NCI-H2107 (cell line): ENCODE measurements at regions not wholly inside any gene's neighbourhood (a gene's known extent, or its start where the extent isn't known, plus 50 kb on each side); places are given as distances from the start of the nearest gene placed in this dataset.

Experiments used
- DNase-seq: peaks from one replicate; lab custom pipeline; 2025; lab: John Stamatoyannopoulos, UW

GRCh38 chr9:106526716-106527204 lies 336.2 kb upstream of the ZNF462 start:
- DNase-seq = no peak

DNA sequence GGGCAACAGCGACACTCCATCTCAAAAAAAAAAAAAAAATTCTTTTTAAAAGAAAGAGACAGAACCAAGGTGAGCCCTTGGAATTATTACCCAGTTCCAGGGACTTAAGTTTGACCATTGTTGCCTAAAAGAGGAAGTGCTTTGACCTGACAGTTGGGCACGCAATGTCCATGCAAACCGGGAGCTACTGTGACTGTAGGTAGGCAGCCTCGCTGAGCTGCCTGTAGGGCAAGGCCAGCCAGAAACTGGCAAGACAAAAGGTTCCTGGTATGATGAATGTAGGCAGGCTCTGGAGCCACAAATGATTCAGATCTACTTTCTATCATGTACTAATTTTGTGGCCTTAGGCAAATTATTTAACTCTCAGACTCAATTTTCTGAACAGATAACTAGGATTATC lies 334.8 kb upstream of the ZNF462 start:
- DNase-seq = no peak

- DNase-seq = no peak
These were observed 333.4 kb upstream of the ZNF462 start for GRCh38 chr9:106529616-106530015.

DNA sequence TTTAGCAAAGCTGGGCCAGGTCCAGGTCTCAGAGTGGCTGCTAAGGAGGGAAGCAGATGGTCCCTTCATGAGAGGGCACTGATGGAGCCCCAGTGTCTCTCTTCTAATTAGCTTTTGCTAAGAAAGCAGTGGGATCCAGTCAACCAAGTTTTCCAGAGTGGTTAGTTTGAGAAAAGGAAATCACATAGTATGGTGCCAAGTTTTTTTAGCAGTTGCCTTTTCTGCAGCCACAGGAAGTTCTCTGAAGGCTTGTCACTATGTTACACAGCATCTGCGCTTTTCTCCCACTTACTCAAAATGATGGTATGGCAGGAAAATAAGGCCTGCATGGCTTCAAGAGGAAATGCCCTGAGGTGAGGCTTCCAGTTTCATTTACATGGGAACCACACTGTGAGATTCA lies 331.5 kb upstream of the ZNF462 start:
- no peak for DNase-seq

GRCh38 chr9:106532306-106533015 lies 330.5 kb upstream of the ZNF462 start:
- DNase-seq = no peak

DNA sequence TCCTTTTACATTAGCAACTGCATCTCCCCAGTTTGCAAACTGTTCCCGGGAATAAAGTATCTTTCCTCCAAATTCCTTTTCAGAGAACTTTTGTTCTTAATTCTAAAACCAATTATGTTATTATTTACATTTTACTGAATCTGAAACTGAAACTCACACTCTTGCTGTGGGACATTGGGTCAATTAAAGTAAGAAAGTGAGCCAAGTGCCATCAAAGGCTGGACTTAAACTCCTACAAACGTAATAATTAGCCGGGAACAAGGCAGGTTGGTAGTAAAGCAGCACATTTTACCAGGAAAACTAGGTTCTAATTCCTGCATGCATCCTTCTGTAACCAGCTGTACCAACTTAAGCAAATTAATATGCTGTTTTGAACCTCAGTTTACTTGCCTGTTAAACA lies 328.2 kb upstream of the ZNF462 start:
- no peak for DNase-seq

- no peak for DNase-seq
These were observed 327.5 kb upstream of the ZNF462 start for GRCh38 chr9:106535439-106535838.

DNA sequence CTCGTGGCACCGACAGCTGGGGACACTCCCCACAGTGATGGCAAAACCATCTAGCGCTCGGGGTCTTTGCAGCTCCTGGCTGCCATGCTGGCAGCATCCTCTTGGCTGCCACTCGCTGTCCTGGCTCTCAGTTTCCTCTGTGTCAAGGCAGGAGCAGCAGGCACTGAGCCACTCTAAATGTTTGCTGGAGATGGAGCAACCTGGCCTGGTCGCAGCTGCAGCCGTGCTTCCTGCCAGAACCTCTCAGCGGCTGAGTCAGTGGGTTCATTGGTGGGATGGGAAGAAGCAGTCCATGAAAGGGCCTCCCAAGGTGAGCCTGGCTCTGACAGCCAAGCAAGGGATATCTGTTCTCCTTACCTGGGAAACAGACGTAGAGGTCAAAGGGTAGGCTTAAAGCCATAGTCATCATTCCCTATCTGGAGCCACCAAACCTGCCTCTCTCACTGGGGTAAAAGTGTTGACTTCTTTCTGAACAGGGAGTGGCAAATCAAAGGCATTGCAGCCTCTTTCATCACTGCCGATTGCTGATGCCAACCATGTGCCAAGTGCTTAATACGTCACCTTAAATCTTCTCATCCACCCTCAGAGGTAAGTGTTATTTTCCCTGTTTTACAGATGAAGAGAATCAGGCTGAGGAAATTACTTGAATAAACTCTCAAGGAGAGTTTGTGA lies 304.8 kb upstream of the ZNF462 start:
- no peak for DNase-seq

DNA sequence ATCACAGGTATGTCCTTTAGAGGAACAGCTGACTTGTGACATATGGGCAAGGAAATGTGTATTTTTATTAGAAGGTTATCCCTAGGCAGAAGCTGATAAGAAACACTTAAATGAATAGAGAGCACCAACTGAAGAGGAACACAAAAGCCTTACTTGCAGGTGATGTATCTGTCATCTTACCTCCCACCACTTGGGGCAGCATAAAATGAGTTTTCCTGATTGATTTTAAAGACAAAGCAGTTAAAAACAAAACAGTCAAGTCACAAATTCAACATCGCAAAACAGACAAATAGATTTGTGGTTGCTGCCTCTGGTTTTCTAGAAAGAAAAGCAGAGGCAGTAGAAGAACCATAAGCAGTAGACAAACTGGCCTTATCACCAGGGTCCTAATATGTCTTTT lies 302.4 kb upstream of the ZNF462 start:
- no peak for DNase-seq

- DNase-seq = no peak
These were observed 287.1 kb upstream of the ZNF462 start for GRCh38 chr9:106575823-106576222.

DNA sequence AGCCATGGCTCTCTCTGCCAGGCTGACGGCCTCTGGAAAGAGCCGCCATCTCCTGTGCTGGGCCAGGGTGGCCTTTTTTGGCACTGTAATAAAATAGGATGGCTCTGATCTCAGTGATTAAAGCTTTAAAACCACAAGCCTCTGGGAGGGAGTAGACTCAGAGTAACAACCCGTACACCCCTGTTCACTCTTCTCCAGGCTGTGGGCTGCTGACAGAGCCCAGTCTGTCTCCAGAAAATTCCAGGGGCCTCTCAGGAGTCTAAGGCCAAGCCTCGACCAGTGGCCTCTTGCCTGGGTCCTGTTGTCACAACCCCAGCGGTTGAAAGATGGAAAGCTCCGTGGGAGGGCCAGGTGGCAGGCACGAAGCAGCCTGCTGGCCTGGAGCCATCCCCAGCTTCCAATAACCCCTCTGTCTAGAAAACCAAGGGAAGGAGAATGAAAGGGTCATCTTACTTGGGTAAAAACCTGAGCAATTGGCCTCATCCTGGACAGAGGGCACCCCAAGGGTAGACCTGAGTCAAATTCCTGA lies 286.7 kb upstream of the ZNF462 start:
- no peak for DNase-seq

DNA sequence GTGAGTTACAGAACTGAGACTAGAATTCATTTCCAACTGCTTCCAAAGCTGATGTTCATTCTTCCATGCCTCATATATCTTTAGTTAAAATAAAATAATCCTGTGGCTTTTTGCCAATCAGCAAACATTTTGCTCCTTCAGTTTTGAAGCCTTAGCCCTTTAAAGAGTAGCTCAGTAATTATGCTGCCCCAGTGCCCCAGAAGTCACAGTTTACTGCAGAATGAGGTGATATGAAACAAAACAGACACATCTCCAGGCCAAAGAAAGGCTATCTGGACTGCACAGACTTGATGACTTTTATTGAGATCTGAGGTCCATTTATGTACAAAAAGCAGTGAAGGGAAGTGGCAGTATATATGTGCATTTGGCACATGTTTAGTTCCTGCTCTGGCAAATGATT lies 285.8 kb upstream of the ZNF462 start:
- no peak for DNase-seq

DNA sequence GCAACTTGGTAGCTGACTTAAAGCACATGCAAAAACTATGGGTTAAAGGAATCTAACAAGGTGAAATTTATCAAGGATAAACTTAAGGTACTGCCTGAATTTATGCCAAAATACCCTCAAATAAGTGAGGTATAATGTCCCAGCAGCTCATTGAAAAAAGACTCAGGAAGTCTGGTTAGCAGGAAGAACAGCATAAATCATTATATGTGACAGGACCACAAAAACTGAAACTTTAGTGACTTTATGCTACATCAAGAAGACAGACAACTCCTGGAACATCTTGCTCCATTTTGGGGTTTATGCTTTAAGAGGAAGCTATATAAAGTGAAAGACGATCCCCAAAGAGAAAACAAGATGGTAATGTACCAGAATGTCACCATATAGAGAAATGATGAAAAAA lies 282.4 kb upstream of the ZNF462 start:
- no peak for DNase-seq

DNA sequence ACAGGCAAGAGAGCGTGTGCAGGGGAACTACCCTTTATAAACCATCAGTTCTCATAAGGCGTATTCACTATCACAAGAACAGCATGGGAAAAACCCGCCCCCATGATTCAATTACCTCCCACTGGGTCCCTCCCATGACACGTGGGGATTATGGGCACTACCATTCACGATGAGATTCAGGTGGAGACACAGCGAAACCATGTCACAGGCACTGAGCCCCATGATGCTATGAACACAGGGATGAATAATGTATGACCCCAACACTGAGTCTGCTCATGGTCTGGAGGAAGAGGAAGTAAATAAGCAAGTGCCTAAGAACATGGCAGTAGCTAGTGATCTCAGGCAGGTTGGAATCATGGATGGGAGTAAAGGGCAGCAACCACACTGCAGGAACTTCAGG lies 281.0 kb upstream of the ZNF462 start:
- DNase-seq = no peak

DNA sequence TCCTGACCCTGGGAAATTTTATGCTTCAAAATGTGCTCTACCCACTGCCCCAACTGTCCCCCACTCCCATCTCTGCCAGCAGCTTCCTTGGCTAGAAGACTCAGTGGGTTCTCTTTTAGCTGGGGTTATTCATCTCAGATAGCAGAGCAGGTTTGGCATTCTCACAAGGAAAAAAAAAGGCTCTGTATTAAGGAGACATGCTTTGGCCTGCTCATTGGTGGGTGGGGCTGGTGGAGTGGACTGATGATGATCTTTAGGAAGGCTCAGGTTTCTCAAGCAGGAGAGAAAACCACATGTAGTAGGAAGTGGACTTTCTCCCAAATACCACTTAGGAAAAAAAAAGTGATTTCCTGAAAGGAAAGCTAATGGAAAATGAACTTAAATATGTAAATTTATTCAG lies 279.2 kb upstream of the ZNF462 start:
- no peak for DNase-seq

DNA sequence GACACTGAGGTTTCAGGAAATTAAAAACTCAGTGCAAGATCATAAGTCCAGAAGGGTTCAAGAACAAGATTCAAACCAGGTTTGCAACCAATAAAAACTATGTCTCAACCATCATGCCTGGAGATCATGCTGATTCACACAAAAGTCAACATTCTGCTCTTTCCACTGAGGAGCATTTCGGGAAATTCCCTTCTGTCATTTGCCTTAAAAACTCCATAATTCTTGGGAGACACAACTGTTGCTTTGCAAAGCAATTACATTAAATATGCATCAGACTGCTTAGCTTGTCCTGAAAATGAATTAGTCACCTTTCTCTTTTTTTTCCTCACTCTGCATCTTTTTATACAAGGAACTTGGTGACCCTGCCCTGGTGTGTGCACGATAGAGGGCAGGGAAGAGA lies 275.9 kb upstream of the ZNF462 start:
- no peak for DNase-seq

- DNase-seq = no peak
These were observed 274.3 kb upstream of the ZNF462 start for GRCh38 chr9:106588626-106589025.

GRCh38 chr9:106590759-106591505 lies 272.0 kb upstream of the ZNF462 start:
- DNase-seq = no peak

GRCh38 chr9:106593201-106593600 lies 269.8 kb upstream of the ZNF462 start:
- no peak for DNase-seq

DNA sequence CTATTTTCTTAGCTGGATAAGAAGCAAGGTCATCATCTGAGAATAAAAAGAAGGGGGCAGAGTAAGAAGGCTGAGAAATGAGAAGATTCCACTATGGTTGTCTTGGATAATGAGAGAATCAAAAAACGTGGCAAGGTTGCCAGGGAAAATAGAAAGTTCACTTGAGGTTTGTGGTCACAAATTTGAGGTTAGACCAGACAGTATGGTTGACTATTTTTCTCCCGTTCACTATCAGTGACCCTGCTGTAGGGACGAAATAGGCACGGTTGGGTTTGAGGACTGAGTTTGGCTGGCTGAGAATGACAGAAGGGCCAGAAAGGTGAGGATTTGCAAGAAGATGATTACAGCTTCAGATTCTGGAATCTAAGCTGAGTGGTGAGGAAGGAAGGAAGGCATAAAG lies 266.0 kb upstream of the ZNF462 start:
- no peak for DNase-seq

GRCh38 chr9:106600955-106601560 lies 261.9 kb upstream of the ZNF462 start:
- DNase-seq = no peak

DNA sequence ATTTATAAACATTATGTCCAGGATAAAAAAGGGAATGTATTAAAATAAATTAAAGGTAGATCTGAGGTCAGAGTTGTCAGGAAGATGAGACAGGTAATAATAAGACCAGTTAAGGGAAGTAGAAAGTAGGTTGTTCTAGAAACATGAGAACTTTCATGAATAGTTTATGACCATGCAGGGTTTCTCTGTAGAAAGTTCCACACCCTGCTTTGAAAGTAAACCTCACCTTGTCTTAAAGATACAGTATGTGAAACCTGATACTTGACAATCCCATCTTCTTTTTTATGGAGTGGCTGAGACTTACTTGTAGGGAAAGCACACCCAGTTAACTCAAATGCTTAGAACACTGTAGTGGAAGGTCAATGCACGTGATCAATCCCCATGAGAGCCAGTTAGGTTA lies 260.6 kb upstream of the ZNF462 start:
- no peak for DNase-seq
